GM23338 (cell line): ENCODE measurements at regions not wholly inside any gene's neighbourhood (a gene's known extent, or its start where the extent isn't known, plus 50 kb on each side); places are given as distances from the start of the nearest gene placed in this dataset.

Experiments
- ATAC-seq: fragments of 200-7000 bp; cut with Tn5 transposase; 3 replicates; pipeline ENCODE4 v1.9.1; 2020
- DNase-seq: peaks from one replicate; pipeline ENCODE4 v3.0.0-alpha.2; 2015; ENCODE audit warnings: low spot score
- H2AFZ ChIP-seq: fragments of 200-600 bp; sonication (generic); 2 replicates; pipeline ENCODE4 v1.8.0; 2016; ENCODE audit warnings: antibody characterized with exemption, mild to moderate bottlenecking, moderate library complexity
- H3F3A ChIP-seq: fragments of 200-600 bp; sonication (generic); replicated peaks from 2 replicates; pipeline ENCODE4 v1.8.0; 2017; ENCODE audit warnings: antibody characterized with exemption, mixed run types, low read depth
- H3K27ac ChIP-seq: fragments of 200-600 bp; sonication (generic); 2 replicates; pipeline ENCODE4 v1.6.1; 2016; ENCODE audit warnings: low read depth
- H3K27me3 ChIP-seq: fragments of 200-600 bp; sonication (generic); 2 replicates; pipeline ENCODE4 v1.8.0; 2016; ENCODE audit warnings: mild to moderate bottlenecking, mixed run types, moderate library complexity; ENCODE audit not compliant: insufficient read depth
- H3K36me3 ChIP-seq: fragments of 200-600 bp; sonication (generic); 2 replicates; pipeline ENCODE4 v1.8.0; 2016; ENCODE audit warnings: mild to moderate bottlenecking; ENCODE audit not compliant: insufficient read depth
- H3K4me1 ChIP-seq: fragments of 200-600 bp; sonication (generic); 2 replicates; pipeline ENCODE4 v1.8.0; 2016; ENCODE audit warnings: mild to moderate bottlenecking, moderate library complexity; ENCODE audit not compliant: insufficient read depth
- H3K4me2 ChIP-seq: fragments of 200-600 bp; sonication (generic); 2 replicates; pipeline ENCODE4 v1.7.1; 2017; ENCODE audit warnings: mixed run types
- H3K4me3 ChIP-seq: fragments of 200-600 bp; sonication (generic); 2 replicates; pipeline ENCODE4 v1.6.1; 2016; ENCODE audit warnings: mixed run types
- H3K79me2 ChIP-seq: fragments of 200-600 bp; sonication (generic); replicated peaks from 2 replicates; pipeline ENCODE4 v1.8.0; 2017; ENCODE audit warnings: mild to moderate bottlenecking; ENCODE audit not compliant: insufficient read depth
- H3K9me2 ChIP-seq: fragments of 200-600 bp; sonication (generic); 2 replicates; pipeline ENCODE4 v1.8.0; 2017; ENCODE audit not compliant: insufficient read depth
- H4K20me1 ChIP-seq: fragments of 200-600 bp; sonication (generic); replicated peaks from 2 replicates; pipeline ENCODE4 v1.8.0; 2017; ENCODE audit warnings: mild to moderate bottlenecking; ENCODE audit not compliant: insufficient read depth
- H3K27ac Mint-ChIP-seq: 2 replicates; pipeline ENCODE4 v1.8.0; 2020; ENCODE audit warnings: inconsistent platforms, mild to moderate bottlenecking, moderate library complexity, mixed read lengths
- H3K27me3 Mint-ChIP-seq: 3 replicates; pipeline ENCODE4 v1.8.0; 2022; ENCODE audit warnings: low read depth, mild to moderate bottlenecking, moderate library complexity, mixed read lengths, inconsistent platforms; ENCODE audit not compliant: insufficient read depth, poor library complexity
- H3K36me3 Mint-ChIP-seq: 3 replicates; pipeline ENCODE4 v1.8.0; 2021; ENCODE audit warnings: low read depth, mild to moderate bottlenecking, inconsistent platforms, moderate library complexity, mixed read lengths
- H3K4me1 Mint-ChIP-seq: 3 replicates; pipeline ENCODE4 v1.8.0; 2020; ENCODE audit warnings: mild to moderate bottlenecking, inconsistent platforms, mixed read lengths
- H3K4me3 Mint-ChIP-seq: 3 replicates; pipeline ENCODE4 v1.8.0; 2021; ENCODE audit warnings: moderate library complexity, mild to moderate bottlenecking, inconsistent platforms, mixed read lengths
- H3K9me3 Mint-ChIP-seq: 3 replicates; pipeline ENCODE4 v1.8.0; 2020; ENCODE audit warnings: moderate library complexity, mild to moderate bottlenecking, inconsistent platforms, mixed read lengths
- CREB1 ChIP-seq: fragments of 250-450 bp; sonication (Bioruptor Pico); IDR thresholded peaks from 2 replicates; pipeline ENCODE4 v1.5.0; 2020; ENCODE audit warnings: low read depth, mild to moderate bottlenecking, moderate library complexity
- CTCF ChIP-seq, 2 experiments: fragments of 200-600 bp in 1 of 2; sonication (generic) in 1 of 2; conservative IDR thresholded peaks; 2 replicates each; pipeline versions ENCODE4 v1.5.1 to v1.6.1; 2016 to 2017; ENCODE audit warnings: antibody characterized with exemption in 2 of 2, low read depth in 2 of 2, mild to moderate bottlenecking in 2 of 2, moderate library complexity in 1 of 2
- EZH2 ChIP-seq: fragments of 200-600 bp; sonication (generic); IDR thresholded peaks from one replicate; pipeline ENCODE4 v1.8.0; 2017; ENCODE audit warnings: antibody characterized with exemption, mild to moderate bottlenecking, low read depth; ENCODE audit not compliant: unreplicated experiment
- EZH2phosphoT487 ChIP-seq: fragments of 200-600 bp; sonication (generic); IDR thresholded peaks from one replicate; pipeline ENCODE4 v1.8.1; 2018; ENCODE audit warnings: antibody characterized with exemption; ENCODE audit not compliant: unreplicated experiment
- JUNB ChIP-seq: IDR thresholded peaks from one replicate; pipeline ENCODE4 v1.6.1; 2016; ENCODE audit warnings: antibody characterized with exemption; ENCODE audit not compliant: unreplicated experiment
- NANOG ChIP-seq: IDR thresholded peaks from 2 replicates; pipeline ENCODE4 v1.6.1; 2016; ENCODE audit warnings: antibody characterized with exemption, borderline replicate concordance
- POLR2AphosphoS5 ChIP-seq: IDR thresholded peaks from 2 replicates; pipeline ENCODE4 v1.6.1; 2016; ENCODE audit warnings: antibody characterized with exemption, low read depth
- REST ChIP-seq: IDR thresholded peaks from one replicate; pipeline ENCODE4 v1.6.1; 2018; ENCODE audit warnings: antibody characterized with exemption; ENCODE audit not compliant: unreplicated experiment
- STAT1 ChIP-seq: IDR thresholded peaks from one replicate; pipeline ENCODE4 v1.6.1; 2016; ENCODE audit warnings: antibody characterized with exemption; ENCODE audit not compliant: unreplicated experiment
- ZNF114 ChIP-seq: fragments of 250-450 bp; sonication (Bioruptor Pico); IDR thresholded peaks from 2 replicates; pipeline ENCODE4 v1.5.0; 2020; ENCODE audit warnings: mild to moderate bottlenecking, moderate library complexity
- ZNF331 ChIP-seq: fragments of 250-450 bp; sonication (Bioruptor Pico); IDR thresholded peaks from 2 replicates; pipeline ENCODE4 v1.5.0; 2020; ENCODE audit warnings: low read depth, mild to moderate bottlenecking, moderate library complexity
- TF ChIP-seq, protein P1 (sequence below): IDR thresholded peaks from 2 replicates; pipeline ENCODE4 v1.6.1; 2016; ENCODE audit warnings: antibody characterized with exemption
- TF ChIP-seq, protein P2 (sequence below): fragments of 250-450 bp; sonication (Bioruptor Pico); IDR thresholded peaks from 2 replicates; pipeline ENCODE4 v1.5.0; 2020; ENCODE audit warnings: mild to moderate bottlenecking, moderate library complexity

- H3K4me2 ChIP-seq: no peak overlapping the region
- no peak for ATAC-seq
- no peaks in the 10 kb centered on the region for H3K4me1 ChIP-seq
- 0 out of 2 replicates have a peak, but pooled peaks cover 7% of the 10 kb centered on the region for H4K20me1 ChIP-seq
- H3K9me2 ChIP-seq: no peaks in the 10 kb centered on the region
- H3K79me2 ChIP-seq: peaks cover 27% of the 10 kb centered on the region
- H3K36me3 ChIP-seq: no peaks in the 10 kb centered on the region
- no peak for TF ChIP-seq REST
- no peak for TF ChIP-seq EZH2
- TF ChIP-seq, protein P1, sequence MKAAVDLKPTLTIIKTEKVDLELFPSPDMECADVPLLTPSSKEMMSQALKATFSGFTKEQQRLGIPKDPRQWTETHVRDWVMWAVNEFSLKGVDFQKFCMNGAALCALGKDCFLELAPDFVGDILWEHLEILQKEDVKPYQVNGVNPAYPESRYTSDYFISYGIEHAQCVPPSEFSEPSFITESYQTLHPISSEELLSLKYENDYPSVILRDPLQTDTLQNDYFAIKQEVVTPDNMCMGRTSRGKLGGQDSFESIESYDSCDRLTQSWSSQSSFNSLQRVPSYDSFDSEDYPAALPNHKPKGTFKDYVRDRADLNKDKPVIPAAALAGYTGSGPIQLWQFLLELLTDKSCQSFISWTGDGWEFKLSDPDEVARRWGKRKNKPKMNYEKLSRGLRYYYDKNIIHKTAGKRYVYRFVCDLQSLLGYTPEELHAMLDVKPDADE: no peak
- TF ChIP-seq EZH2phosphoT487: no peak
- TF ChIP-seq, protein P2, sequence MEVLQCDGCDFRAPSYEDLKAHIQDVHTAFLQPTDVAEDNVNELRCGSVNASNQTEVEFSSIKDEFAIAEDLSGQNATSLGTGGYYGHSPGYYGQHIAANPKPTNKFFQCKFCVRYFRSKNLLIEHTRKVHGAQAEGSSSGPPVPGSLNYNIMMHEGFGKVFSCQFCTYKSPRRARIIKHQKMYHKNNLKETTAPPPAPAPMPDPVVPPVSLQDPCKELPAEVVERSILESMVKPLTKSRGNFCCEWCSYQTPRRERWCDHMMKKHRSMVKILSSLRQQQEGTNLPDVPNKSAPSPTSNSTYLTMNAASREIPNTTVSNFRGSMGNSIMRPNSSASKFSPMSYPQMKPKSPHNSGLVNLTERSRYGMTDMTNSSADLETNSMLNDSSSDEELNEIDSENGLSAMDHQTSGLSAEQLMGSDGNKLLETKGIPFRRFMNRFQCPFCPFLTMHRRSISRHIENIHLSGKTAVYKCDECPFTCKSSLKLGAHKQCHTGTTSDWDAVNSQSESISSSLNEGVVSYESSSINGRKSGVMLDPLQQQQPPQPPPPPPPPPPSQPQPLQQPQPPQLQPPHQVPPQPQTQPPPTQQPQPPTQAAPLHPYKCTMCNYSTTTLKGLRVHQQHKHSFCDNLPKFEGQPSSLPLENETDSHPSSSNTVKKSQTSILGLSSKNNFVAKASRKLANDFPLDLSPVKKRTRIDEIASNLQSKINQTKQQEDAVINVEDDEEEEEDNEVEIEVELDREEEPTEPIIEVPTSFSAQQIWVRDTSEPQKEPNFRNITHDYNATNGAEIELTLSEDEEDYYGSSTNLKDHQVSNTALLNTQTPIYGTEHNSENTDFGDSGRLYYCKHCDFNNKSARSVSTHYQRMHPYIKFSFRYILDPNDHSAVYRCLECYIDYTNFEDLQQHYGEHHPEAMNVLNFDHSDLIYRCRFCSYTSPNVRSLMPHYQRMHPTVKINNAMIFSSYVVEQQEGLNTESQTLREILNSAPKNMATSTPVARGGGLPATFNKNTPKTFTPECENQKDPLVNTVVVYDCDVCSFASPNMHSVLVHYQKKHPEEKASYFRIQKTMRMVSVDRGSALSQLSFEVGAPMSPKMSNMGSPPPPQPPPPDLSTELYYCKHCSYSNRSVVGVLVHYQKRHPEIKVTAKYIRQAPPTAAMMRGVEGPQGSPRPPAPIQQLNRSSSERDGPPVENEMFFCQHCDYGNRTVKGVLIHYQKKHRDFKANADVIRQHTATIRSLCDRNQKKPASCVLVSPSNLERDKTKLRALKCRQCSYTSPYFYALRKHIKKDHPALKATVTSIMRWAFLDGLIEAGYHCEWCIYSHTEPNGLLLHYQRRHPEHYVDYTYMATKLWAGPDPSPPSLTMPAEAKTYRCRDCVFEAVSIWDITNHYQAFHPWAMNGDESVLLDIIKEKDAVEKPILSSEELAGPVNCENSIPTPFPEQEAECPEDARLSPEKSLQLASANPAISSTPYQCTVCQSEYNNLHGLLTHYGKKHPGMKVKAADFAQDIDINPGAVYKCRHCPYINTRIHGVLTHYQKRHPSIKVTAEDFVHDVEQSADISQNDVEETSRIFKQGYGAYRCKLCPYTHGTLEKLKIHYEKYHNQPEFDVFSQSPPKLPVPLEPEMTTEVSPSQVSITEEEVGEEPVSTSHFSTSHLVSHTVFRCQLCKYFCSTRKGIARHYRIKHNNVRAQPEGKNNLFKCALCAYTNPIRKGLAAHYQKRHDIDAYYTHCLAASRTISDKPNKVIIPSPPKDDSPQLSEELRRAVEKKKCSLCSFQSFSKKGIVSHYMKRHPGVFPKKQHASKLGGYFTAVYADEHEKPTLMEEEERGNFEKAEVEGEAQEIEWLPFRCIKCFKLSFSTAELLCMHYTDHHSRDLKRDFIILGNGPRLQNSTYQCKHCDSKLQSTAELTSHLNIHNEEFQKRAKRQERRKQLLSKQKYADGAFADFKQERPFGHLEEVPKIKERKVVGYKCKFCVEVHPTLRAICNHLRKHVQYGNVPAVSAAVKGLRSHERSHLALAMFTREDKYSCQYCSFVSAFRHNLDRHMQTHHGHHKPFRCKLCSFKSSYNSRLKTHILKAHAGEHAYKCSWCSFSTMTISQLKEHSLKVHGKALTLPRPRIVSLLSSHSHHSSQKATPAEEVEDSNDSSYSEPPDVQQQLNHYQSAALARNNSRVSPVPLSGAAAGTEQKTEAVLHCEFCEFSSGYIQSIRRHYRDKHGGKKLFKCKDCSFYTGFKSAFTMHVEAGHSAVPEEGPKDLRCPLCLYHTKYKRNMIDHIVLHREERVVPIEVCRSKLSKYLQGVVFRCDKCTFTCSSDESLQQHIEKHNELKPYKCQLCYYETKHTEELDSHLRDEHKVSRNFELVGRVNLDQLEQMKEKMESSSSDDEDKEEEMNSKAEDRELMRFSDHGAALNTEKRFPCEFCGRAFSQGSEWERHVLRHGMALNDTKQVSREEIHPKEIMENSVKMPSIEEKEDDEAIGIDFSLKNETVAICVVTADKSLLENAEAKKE: no peak
- TF ChIP-seq JUNB: no peak
- no peak for TF ChIP-seq POLR2AphosphoS5
- no peak for TF ChIP-seq ZNF114 (CRISPR knock-in tag)
- TF ChIP-seq CREB1 (CRISPR knock-in tag): no peak
- no peak for TF ChIP-seq ZNF331
- TF ChIP-seq NANOG: no peak
- no peak for TF ChIP-seq CTCF (conservative IDR thresholded peaks at IDR 0.05; ENCODE audit: low read depth in 2 of 2)
- TF ChIP-seq STAT1: no peak
- no peak overlapping the region for H3K4me3 Mint-ChIP-seq
- no peak overlapping the region for H3K27ac Mint-ChIP-seq
- peaks cover 11% of the 10 kb centered on the region for H3K36me3 Mint-ChIP-seq
- no peak overlapping the region for H3K4me3 ChIP-seq
- no peak overlapping the region for H2AFZ ChIP-seq
- H3K4me1 Mint-ChIP-seq: peaks cover 5% of the 10 kb centered on the region; the same call in 1 of the 3 replicates
- no peak overlapping the region for H3K27ac ChIP-seq
- no peak for DNase-seq
- H3F3A ChIP-seq: no peaks in the 10 kb centered on the region
- peaks cover 5% of the 10 kb centered on the region; the same call in 2 of the 3 replicates for H3K9me3 Mint-ChIP-seq
- H3K27me3 ChIP-seq: no peaks in the 10 kb centered on the region
- H3K27me3 Mint-ChIP-seq: no peaks in the 10 kb centered on the region
Observed at GRCh38 chr16:72620853-72621252, 427.1 kb downstream of the ZFHX3 start.
